ENCODE measurements at regions not wholly inside any gene's neighbourhood (a gene's known extent, or its start where the extent isn't known, plus 50 kb on each side); places are given as distances from the start of the nearest gene placed in this dataset.

DNA sequence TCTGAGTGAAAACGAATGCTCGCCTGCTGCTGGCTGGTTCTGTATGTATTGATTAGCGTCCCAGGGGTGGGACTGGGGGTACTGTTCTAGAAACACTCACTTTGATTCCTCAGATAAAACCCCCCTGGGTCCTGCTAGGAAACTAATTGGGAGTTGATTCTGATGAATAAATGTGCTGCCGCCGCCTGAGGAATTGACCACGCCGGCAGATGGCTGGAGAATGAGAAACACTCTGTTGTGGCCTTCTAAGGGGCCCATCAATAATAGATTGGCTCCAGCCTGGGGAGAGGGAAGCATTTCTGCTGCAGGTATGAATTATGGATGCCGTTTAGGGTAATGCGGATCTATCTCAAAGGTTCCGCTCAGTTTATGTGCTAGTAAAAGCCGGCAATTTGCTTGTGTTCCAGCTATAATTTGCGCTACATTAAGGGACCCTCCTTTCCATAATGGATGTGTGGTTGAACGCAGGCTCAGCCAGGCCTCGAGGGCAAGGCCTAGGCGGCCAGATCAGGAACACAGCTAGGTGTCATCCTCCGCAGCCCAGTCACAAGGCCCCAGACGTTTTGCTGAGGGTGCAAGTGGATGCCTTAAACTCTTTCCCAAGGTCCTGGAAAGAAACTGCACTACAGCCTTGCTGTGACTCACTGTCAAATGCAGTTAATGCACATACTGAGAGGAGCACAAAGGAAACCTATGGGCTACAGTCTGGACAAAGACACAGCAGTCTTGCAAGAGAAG, 132.2 kb upstream of the HS3ST2 start:
- TF ChIP-seq CTCF (IDR thresholded peaks at IDR 0.05) = no peak
- no peak for TF ChIP-seq POLR2A (IDR thresholded peaks at IDR 0.05)
- TF ChIP-seq POLR2AphosphoS5 (IDR thresholded peaks at IDR 0.05) = no peak
